IMR-90 (cell line): ENCODE measurements at regions not wholly inside any gene's neighbourhood (a gene's known extent, or its start where the extent isn't known, plus 50 kb on each side); places are given as distances from the start of the nearest gene placed in this dataset.
A peak's percentile ranks its signal among the peaks of the same experiment; 100 is the strongest.

Experiments used
- ATAC-seq: fragments of 200-7000 bp; cut with Tn5 transposase; 2 replicates; pipeline ENCODE4 v1.9.1; 2020; ENCODE audit warnings: low read depth, mild to moderate bottlenecking, moderate library complexity
- BruUV-seq: library from RNA; stranded (reverse); fragments of 400-500 nt; replicated peaks from 2 replicates; lab custom pipeline; 2021; lab: Mats Ljungman, UMichigan
- CTCF ChIA-PET: fragments of 300-600 bp; formaldehyde crosslinking; extraction: SDS; loops from one replicate; lab custom pipeline; 2021; ENCODE audit warnings: antibody characterized with exemption; lab: Yijun Ruan, JAX
- POLR2A ChIA-PET: fragments of 300-600 bp; sonication (Branson Sonifier 250); formaldehyde crosslinking; loops from one replicate; lab custom pipeline; 2022; ENCODE audit warnings: antibody characterized with exemption; ENCODE audit not compliant: unreplicated experiment; lab: Charles Lee
- DNase-seq: peaks from one replicate; pipeline ENCODE4 v3.0.0; 2013
- H2AFZ ChIP-seq: replicated peaks from 2 replicates; pipeline ENCODE3; 2013; ENCODE audit warnings: low read length, mild to moderate bottlenecking; ENCODE audit not compliant: poor library complexity
- H2AK5ac ChIP-seq: 2 replicates; pipeline ENCODE4 v1.6.1; 2013; ENCODE audit warnings: low read depth, low read length, inconsistent platforms
- H2AK9ac ChIP-seq: replicated peaks from 2 replicates; pipeline ENCODE3; 2013; ENCODE audit warnings: mild to moderate bottlenecking, low read depth, low read length, moderate library complexity; ENCODE audit not compliant: poor library complexity
- H2BK120ac ChIP-seq: 2 replicates; pipeline ENCODE4 v1.6.1; 2013; ENCODE audit warnings: low read depth, low read length, inconsistent platforms
- H2BK15ac ChIP-seq: 3 replicates; pipeline ENCODE4 v1.6.1; 2013; ENCODE audit warnings: low read depth, low read length, inconsistent platforms
- H2BK20ac ChIP-seq: 2 replicates; pipeline ENCODE4 v1.6.1; 2013; ENCODE audit warnings: low read depth, mild to moderate bottlenecking, inconsistent platforms, low read length, moderate library complexity
- H2BK5ac ChIP-seq: 2 replicates; pipeline ENCODE4 v1.6.1; 2013; ENCODE audit warnings: mild to moderate bottlenecking, low read depth, low read length, inconsistent platforms; ENCODE audit not compliant: poor library complexity, severe bottlenecking
- H3K14ac ChIP-seq: replicated peaks from 2 replicates; pipeline ENCODE4 v1.6.1; 2013; ENCODE audit warnings: low read depth, low read length, inconsistent platforms
- H3K18ac ChIP-seq: 2 replicates; pipeline ENCODE4 v1.6.1; 2013; ENCODE audit warnings: low read depth, low read length, control low read depth
- H3K23ac ChIP-seq: 2 replicates; pipeline ENCODE4 v1.6.1; 2013; ENCODE audit warnings: low read depth, low read length, inconsistent platforms
- H3K27ac ChIP-seq: 2 replicates; pipeline ENCODE4 v1.5.1; 2013; ENCODE audit warnings: mild to moderate bottlenecking, control low read depth, low read length; ENCODE audit not compliant: insufficient read depth
- H3K27me3 ChIP-seq: 2 replicates; pipeline ENCODE4 v1.6.1; 2013; ENCODE audit warnings: low read length; ENCODE audit not compliant: control insufficient read depth, insufficient read depth
- H3K36me3 ChIP-seq: 2 replicates; pipeline ENCODE4 v1.6.1; 2013; ENCODE audit warnings: low read length, mixed read lengths; ENCODE audit not compliant: control insufficient read depth, insufficient read depth
- H3K4ac ChIP-seq: 2 replicates; pipeline ENCODE4 v1.6.1; 2013; ENCODE audit warnings: low read depth, low read length, inconsistent platforms
- H3K4me1 ChIP-seq: 2 replicates; pipeline ENCODE4 v1.6.1; 2013; ENCODE audit warnings: low read length, mixed read lengths; ENCODE audit not compliant: control insufficient read depth, insufficient read depth
- H3K4me2 ChIP-seq: 2 replicates; pipeline ENCODE4 v1.6.1; 2013; ENCODE audit warnings: low read depth, mild to moderate bottlenecking, control low read depth, low read length, moderate library complexity
- H3K4me3 ChIP-seq: 2 replicates; pipeline ENCODE4 v1.5.1; 2013; ENCODE audit warnings: low read depth, mild to moderate bottlenecking, control low read depth, low read length, moderate library complexity; ENCODE audit not compliant: insufficient read depth
- H3K56ac ChIP-seq: 2 replicates; pipeline ENCODE4 v1.6.1; 2013; ENCODE audit warnings: low read length, inconsistent platforms; ENCODE audit not compliant: insufficient read depth; ENCODE audit errors: extremely low read depth
- H3K79me1 ChIP-seq, 2 experiments: 2 replicates each; pipeline ENCODE4 v1.6.1; 2013; ENCODE audit warnings: low read length in 2 of 2, inconsistent platforms in 1 of 2, low read depth in 1 of 2
- H3K9ac ChIP-seq: 2 replicates; pipeline ENCODE4 v1.6.1; 2013; ENCODE audit warnings: low read depth, low read length, control low read depth
- H3K9me1 ChIP-seq: 2 replicates; pipeline ENCODE4 v1.6.1; 2013; ENCODE audit warnings: low read length, inconsistent platforms; ENCODE audit not compliant: insufficient read depth
- H3K9me3 ChIP-seq: 2 replicates; pipeline ENCODE4 v1.6.1; 2013; ENCODE audit warnings: low read length; ENCODE audit not compliant: control insufficient read depth, insufficient read depth
- H4K20me1 ChIP-seq: 2 replicates; pipeline ENCODE4 v1.6.1; 2013; ENCODE audit warnings: low read length, inconsistent platforms; ENCODE audit not compliant: insufficient read depth
- H4K5ac ChIP-seq: 2 replicates; pipeline ENCODE4 v1.6.1; 2013; ENCODE audit warnings: mild to moderate bottlenecking, low read depth, low read length, control low read depth
- H4K8ac ChIP-seq, 2 experiments: 2 replicates each; pipeline ENCODE4 v1.6.1; 2013; ENCODE audit warnings: low read depth in 2 of 2, low read length in 2 of 2, control low read depth in 1 of 2, inconsistent platforms in 1 of 2
- H4K91ac ChIP-seq: 2 replicates; pipeline ENCODE4 v1.6.1; 2013; ENCODE audit warnings: low read depth, low read length, inconsistent platforms; ENCODE audit not compliant: insufficient read depth
- FOS ChIP-seq: fragments of 150-350 bp; IDR thresholded peaks from 2 replicates; pipeline ENCODE4 v1.6.1; 2016; ENCODE audit warnings: low read depth, low read length
- MAFK ChIP-seq: IDR thresholded peaks from 2 replicates; pipeline ENCODE4 v1.6.1; 2012; ENCODE audit warnings: low read depth, low read length, improper control_type of control experiment
- WGBS, 2 experiments: methylation state at CpG; one replicate each; pipeline versions ENCODE4 v1.1.5 to v1.1.7; 2013; ENCODE audit warnings: missing lambda C conversion rate in 2 of 2; ENCODE audit not compliant: insufficient read length in 1 of 2; ENCODE audit errors: extremely low coverage in 2 of 2; 5-methylcytosine and 5-hydroxymethylcytosine counted together
- dilution Hi-C: fragments of 300-500 bp; cut with HindIII; formaldehyde crosslinking; loops from one replicate; pipeline ENCODE4 v1.14.3; 2018; ENCODE audit warnings: low sequenced_read_pairs; ENCODE audit not compliant: unreplicated experiment
- in situ Hi-C: fragments of 300-500 bp; cut with MboI; formaldehyde crosslinking; loops from 3 replicates; pipeline ENCODE4 v1.14.3; 2019; ENCODE audit warnings: low sequenced_read_pairs, inconsistent platforms, mixed read lengths
- intact Hi-C: fragments of 100-400 bp; cut with micrococcal nuclease; formaldehyde crosslinking; loops from 2 replicates; pipeline ENCODE4 v1.10.0; 2022

GRCh38 chr3:107205358-107205757 lies 171.9 kb upstream of the CCDC54 start:
- POLR2A ChIA-PET, result no interaction called here
- no peak overlapping the region for H3K14ac ChIP-seq
- no peak overlapping the region for H3K27ac ChIP-seq
- H2AK9ac ChIP-seq, result no peak overlapping the region
- no peak overlapping the region for H3K4ac ChIP-seq
- H3K4me3 ChIP-seq, result no peak overlapping the region
- BruUV-seq, result no TSS peak
- H3K9me1 ChIP-seq, result peaks cover 8% of the 10 kb centered on the region
- WGBS, 2 experiments, result no CpG with 5 or more reads among the region's 3 CpGs
- H3K56ac ChIP-seq, result no peak overlapping the region
- TF ChIP-seq FOS (no peak), MAFK (peak; percentile 95)
- no peak overlapping the region for H4K8ac ChIP-seq
- DNase-seq (no peak), ATAC-seq (no peak)
- H2AFZ ChIP-seq, result no peak overlapping the region
- in situ Hi-C loops (no loop called here), dilution Hi-C loops (no loop called here), intact Hi-C loops (no loop called here)
- H4K91ac ChIP-seq, result no peak overlapping the region
- H2BK5ac ChIP-seq, result no peak overlapping the region
- H2AK5ac ChIP-seq, result no peak overlapping the region
- H3K36me3 ChIP-seq, result no peaks in the 10 kb centered on the region
- no peak overlapping the region for H4K5ac ChIP-seq
- H3K9ac ChIP-seq, result no peak overlapping the region
- 0 out of 4 replicates have a peak, but pooled peaks cover 0 to 3% of the 10 kb centered on the region in 2 experiments for H3K79me1 ChIP-seq
- H2BK15ac ChIP-seq, result no peak overlapping the region
- H3K23ac ChIP-seq, result no peak overlapping the region
- H3K27me3 ChIP-seq, result no peaks in the 10 kb centered on the region
- H2BK20ac ChIP-seq, result no peak overlapping the region
- CTCF ChIA-PET, result interaction anchor here (0.9 to 1.5 kb wide), 2 partner anchors 20 to 224 kb away, joined by 3 read pairs; no protein-coding TSS in a partner anchor
- peaks cover 18% of the 10 kb centered on the region for H3K4me1 ChIP-seq
- no peak overlapping the region for H3K18ac ChIP-seq
- H2BK120ac ChIP-seq, result no peak overlapping the region
- H3K9me3 ChIP-seq, result no peaks in the 10 kb centered on the region
- H4K20me1 ChIP-seq, result no peaks in the 10 kb centered on the region
- no peak overlapping the region for H3K4me2 ChIP-seq
